K562 (cell line): ENCODE measurements at regions not wholly inside any gene's neighbourhood (a gene's known extent, or its start where the extent isn't known, plus 50 kb on each side); places are given as distances from the start of the nearest gene placed in this dataset.

Experiments
- GTF2A2 ChIP-seq: IDR thresholded peaks from 2 replicates; pipeline ENCODE4 v1.6.1; 2016; ENCODE audit warnings: mild to moderate bottlenecking, missing genetic modification characterization, missing compliant biosample characterization
- HEY1 ChIP-seq: fragments of 250-450 bp; sonication (Bioruptor Pico); IDR thresholded peaks from 2 replicates; pipeline ENCODE4 v1.5.0; 2020; ENCODE audit warnings: mild to moderate bottlenecking, moderate library complexity, borderline replicate concordance
- HLTF ChIP-seq: fragments of 450-650 bp; IDR thresholded peaks from 2 replicates; pipeline ENCODE4 v1.6.1; 2016
- ILF3 ChIP-seq: fragments of 450-650 bp; IDR thresholded peaks from 2 replicates; pipeline ENCODE4 v1.6.1; 2018; ENCODE audit warnings: antibody characterized with exemption, mild to moderate bottlenecking, moderate library complexity, borderline replicate concordance
- MCM2 ChIP-seq: fragments of 450-650 bp; IDR thresholded peaks from 2 replicates; pipeline ENCODE4 v1.6.1; 2017; ENCODE audit warnings: low read depth, mild to moderate bottlenecking
- TEAD2 ChIP-seq: fragments of 450-650 bp; IDR thresholded peaks from 2 replicates; pipeline ENCODE4 v1.6.1; 2016; ENCODE audit warnings: missing genetic modification characterization, control low read depth, missing compliant biosample characterization
- TEAD4 ChIP-seq, 2 experiments: sonication (generic) in 1 of 2; formaldehyde crosslinking in 1 of 2; IDR thresholded peaks; 2 replicates each; pipeline versions ENCODE4 v1.6.1 to v1.8.0; 2012 to 2022; ENCODE audit warnings: borderline replicate concordance in 1 of 2, inconsistent platforms in 1 of 2, low read length in 1 of 2, mild to moderate bottlenecking in 1 of 2, missing genetic modification reagents in 1 of 2
- TRIM24 ChIP-seq, 2 experiments: fragments of 450-650 bp; IDR thresholded peaks; 2 replicates each; pipeline ENCODE4 v1.6.1; 2016
- ZNF124 ChIP-seq: sonication (generic); formaldehyde crosslinking; IDR thresholded peaks from 2 replicates; pipeline ENCODE4 v1.8.1; 2022; ENCODE audit warnings: missing genetic modification reagents
- ZNF24 ChIP-seq: fragments of 450-650 bp; IDR thresholded peaks from 2 replicates; pipeline ENCODE4 v1.6.1; 2016
- TF ChIP-seq, protein P1 (sequence below): fragments of 450-650 bp; IDR thresholded peaks from 2 replicates; pipeline ENCODE4 v1.6.1; 2018; ENCODE audit warnings: mild to moderate bottlenecking, low read depth; ENCODE audit not compliant: partially characterized antibody
- TF ChIP-seq, protein P2 (sequence below): sonication (generic); formaldehyde crosslinking; IDR thresholded peaks from 2 replicates; pipeline ENCODE4 v1.8.1; 2022; ENCODE audit warnings: missing genetic modification reagents
- TF ChIP-seq, protein P3 (sequence below): sonication (generic); formaldehyde crosslinking; IDR thresholded peaks from 2 replicates; pipeline ENCODE4 v1.9.0; 2022; ENCODE audit warnings: mild to moderate bottlenecking, missing genetic modification reagents

DNA sequence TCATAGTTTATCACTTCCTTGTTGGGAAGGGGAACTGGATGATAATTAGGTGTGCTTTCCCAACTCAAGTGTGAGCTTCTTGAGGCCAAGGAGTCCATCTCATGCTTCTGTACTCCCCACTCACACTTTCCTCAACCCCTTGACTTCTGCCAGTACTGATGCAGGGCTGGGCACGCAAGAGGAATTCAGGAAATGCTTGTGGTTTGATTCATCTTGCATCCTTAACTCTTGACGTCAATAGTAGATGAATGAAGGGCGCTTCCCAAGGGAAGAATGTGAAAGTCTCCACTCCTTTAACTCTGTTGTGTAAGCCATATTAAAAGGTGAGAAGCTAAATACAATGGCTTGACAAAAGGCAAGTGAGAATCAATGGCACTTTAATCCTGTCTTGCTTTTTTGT is 101.8 kb downstream of the AGTR2 start (continued):
- TF ChIP-seq TEAD4 (IDR thresholded peaks at IDR 0.05; ENCODE audit: low read length): no peak
- no peak for TF ChIP-seq TEAD4 (CRISPR knock-in tag; IDR thresholded peaks at IDR 0.05; ENCODE audit: borderline replicate concordance)
- no peak for TF ChIP-seq MCM2
- no peak for TF ChIP-seq TRIM24 (IDR thresholded peaks at IDR 0.05)
- no peak for TF ChIP-seq HEY1 (CRISPR knock-in tag)
- TF ChIP-seq ZNF124 (CRISPR knock-in tag): no peak
- TF ChIP-seq ILF3: no peak
- TF ChIP-seq, protein P1, sequence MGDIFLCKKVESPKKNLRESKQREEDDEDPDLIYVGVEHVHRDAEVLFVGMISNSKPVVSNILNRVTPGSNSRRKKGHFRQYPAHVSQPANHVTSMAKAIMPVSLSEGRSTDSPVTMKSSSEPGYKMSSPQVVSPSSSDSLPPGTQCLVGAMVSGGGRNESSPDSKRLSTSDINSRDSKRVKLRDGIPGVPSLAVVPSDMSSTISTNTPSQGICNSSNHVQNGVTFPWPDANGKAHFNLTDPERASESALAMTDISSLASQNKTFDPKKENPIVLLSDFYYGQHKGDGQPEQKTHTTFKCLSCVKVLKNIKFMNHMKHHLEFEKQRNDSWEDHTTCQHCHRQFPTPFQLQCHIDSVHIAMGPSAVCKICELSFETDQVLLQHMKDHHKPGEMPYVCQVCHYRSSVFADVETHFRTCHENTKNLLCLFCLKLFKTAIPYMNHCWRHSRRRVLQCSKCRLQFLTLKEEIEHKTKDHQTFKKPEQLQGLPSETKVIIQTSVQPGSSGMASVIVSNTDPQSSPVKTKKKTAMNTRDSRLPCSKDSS: no peak
- TF ChIP-seq HLTF: no peak
- TF ChIP-seq TEAD2: no peak
- TF ChIP-seq, protein P2, sequence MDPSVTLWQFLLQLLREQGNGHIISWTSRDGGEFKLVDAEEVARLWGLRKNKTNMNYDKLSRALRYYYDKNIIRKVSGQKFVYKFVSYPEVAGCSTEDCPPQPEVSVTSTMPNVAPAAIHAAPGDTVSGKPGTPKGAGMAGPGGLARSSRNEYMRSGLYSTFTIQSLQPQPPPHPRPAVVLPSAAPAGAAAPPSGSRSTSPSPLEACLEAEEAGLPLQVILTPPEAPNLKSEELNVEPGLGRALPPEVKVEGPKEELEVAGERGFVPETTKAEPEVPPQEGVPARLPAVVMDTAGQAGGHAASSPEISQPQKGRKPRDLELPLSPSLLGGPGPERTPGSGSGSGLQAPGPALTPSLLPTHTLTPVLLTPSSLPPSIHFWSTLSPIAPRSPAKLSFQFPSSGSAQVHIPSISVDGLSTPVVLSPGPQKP (CRISPR knock-in tag): no peak
- TF ChIP-seq GTF2A2 (tag): no peak
- no peak for TF ChIP-seq ZNF24
- TF ChIP-seq, protein P3, sequence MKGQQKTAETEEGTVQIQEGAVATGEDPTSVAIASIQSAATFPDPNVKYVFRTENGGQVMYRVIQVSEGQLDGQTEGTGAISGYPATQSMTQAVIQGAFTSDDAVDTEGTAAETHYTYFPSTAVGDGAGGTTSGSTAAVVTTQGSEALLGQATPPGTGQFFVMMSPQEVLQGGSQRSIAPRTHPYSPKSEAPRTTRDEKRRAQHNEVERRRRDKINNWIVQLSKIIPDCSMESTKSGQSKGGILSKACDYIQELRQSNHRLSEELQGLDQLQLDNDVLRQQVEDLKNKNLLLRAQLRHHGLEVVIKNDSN (CRISPR knock-in tag): no peak
